Peyer's patch (tissue), 4 donors: ENCODE measurements at regions not wholly inside any gene's neighbourhood (a gene's known extent, or its start where the extent isn't known, plus 50 kb on each side); places are given as distances from the start of the nearest gene placed in this dataset.

Source experiments
- CTCF ChIP-seq, 6 experiments: fragments of 450-650 bp in 4 of 6; fragments of 200-600 bp in 2 of 6; sonication (generic) in 1 of 6; IDR thresholded peaks; one replicate each; pipeline ENCODE4 v1.5.1; 2017 to 2019; ENCODE audit warnings: antibody characterized with exemption in 6 of 6, mild to moderate bottlenecking in 3 of 6, moderate library complexity in 1 of 6
- POLR2A ChIP-seq, 2 donors: fragments of 450-650 bp; IDR thresholded peaks; one replicate each; pipeline ENCODE4 v1.5.1; 2017; ENCODE audit warnings: antibody characterized with exemption in 2 of 2, mild to moderate bottlenecking in 2 of 2, moderate library complexity in 2 of 2

GRCh38 chr20:24879875-24880274, 69.2 kb upstream of the CST7 start:
- TF ChIP-seq CTCF (IDR thresholded peaks at IDR 0.05): no peak
- no peak for TF ChIP-seq POLR2A (IDR thresholded peaks at IDR 0.05)
